HG03066 (cell line): ENCODE measurements at regions not wholly inside any gene's neighbourhood (a gene's known extent, or its start where the extent isn't known, plus 50 kb on each side); places are given as distances from the start of the nearest gene placed in this dataset.
A peak's percentile ranks its signal among the peaks of the same experiment; 100 is the strongest.

Experiments
- ATAC-seq: cut with Tn5 transposase; IDR thresholded peaks from one replicate; pipeline ENCODE4 v1.9.1; 2021; ENCODE audit warnings: low read depth; ENCODE audit not compliant: unreplicated experiment

GRCh38 chr4:14708574-14708973, 293.7 kb upstream of the CPEB2 start:
- ATAC-seq = no peak

DNA sequence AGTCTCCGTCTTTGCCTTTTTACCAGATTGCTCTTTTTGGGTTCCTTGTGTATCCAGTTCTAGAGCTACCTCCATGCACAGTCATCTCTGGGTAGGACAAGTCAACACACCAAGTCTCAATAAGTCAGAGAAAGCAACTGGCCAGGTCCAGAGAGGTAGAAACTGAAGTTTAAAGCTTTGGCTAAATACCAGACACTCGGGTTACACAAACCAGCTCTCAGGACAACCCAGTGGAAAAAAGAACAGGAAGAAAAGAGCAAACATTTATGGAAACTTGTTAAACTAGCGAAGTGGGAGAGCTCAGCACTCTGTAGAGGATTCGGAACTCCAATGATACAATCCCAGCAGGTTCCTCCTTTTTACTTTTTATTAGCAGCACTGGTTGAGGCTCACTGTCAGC, 291.0 kb upstream of the CPEB2 start:
- no peak for ATAC-seq

DNA sequence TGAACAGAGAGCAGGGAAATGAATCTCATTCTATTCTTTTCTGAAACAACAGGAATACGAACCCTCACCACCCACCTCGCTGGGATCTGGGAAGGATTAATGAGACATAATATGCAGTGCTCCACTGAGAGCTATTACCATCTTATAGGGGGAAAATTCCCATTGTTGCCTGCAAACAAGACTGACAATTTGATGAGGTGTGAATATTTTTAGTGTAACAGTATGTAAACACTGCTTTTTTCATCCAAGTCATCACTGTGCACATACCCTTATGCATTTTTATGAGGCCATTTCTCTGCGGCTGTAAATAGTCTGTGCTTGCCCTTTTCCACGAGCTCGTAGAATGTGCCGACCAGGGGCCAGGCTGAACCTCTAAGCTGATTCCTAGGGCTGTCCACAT, 285.6 kb upstream of the CPEB2 start:
- ATAC-seq = no peak

- no peak for ATAC-seq
Observed at GRCh38 chr4:14719053-14719452, 283.2 kb upstream of the CPEB2 start.

DNA sequence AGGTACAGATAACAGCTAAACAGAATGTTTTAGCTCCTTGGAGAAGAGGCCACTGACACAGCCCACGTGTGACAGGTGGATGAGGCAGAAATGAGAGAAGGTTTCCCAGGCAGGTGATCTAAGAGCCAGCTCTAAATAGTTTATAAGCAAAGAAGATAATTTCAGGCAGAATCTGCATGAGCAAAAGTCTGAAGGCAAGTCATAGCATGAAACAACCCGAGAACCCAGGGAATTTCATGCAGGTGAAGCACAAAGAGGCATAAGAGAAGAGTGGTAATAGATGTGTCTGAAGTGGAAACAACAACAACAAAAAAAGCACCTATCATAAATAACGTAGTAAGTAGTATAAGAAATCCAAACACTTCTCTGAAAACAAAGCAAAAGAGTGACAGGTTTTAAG, 275.8 kb upstream of the CPEB2 start:
- ATAC-seq = no peak

DNA sequence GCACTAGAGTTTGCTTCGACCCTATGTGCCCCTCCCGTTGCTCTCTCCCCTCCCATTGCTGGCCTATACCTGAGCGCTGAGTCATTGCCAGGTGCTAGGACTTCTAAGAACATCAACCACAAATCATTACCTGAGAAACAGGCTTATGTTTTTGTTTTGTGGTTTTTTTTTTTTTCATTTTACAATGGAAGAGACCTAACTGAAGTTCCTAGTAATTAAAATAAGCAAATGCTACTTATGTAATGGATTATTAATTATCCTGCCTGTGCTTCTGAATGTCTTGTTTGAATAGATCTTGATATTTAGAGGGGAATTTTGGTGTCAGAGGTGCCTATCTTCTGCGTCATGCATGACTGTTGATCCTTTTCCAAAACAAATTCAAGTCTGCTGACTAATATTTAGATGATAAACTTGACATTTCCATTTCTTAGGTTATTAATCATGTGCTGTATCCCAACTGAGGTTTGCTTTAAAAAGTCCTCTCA, 275.4 kb upstream of the CPEB2 start:
- no peak for ATAC-seq

- ATAC-seq = no peak
Observed at GRCh38 chr4:14729282-14730000, 272.8 kb upstream of the CPEB2 start.

GRCh38 chr4:14742054-14742453, 260.2 kb upstream of the CPEB2 start:
- no peak for ATAC-seq

- no peak for ATAC-seq
Observed at GRCh38 chr4:14743172-14743571, 259.1 kb upstream of the CPEB2 start.

DNA sequence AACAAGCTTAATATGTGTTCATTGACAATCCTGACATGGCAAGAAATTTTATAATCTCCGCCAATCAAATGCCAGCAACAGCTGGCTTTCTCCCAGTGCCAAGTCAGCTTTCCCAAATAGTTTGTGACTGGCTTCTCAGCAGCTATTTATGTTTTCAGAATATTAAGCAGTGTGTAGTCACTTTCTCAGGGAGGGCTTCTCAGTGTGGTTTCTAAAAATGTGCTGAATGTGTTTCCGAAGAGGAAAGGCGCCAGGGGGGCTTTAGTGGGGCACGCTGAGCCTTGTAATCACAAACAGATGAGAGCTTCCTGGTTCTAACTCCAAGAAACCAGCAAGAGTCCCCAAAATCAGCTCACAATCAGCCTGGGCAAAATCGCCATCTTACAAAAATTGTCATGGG, 258.7 kb upstream of the CPEB2 start:
- no peak for ATAC-seq

- ATAC-seq = no peak
Observed at GRCh38 chr4:14744346-14744745, 257.9 kb upstream of the CPEB2 start.

DNA sequence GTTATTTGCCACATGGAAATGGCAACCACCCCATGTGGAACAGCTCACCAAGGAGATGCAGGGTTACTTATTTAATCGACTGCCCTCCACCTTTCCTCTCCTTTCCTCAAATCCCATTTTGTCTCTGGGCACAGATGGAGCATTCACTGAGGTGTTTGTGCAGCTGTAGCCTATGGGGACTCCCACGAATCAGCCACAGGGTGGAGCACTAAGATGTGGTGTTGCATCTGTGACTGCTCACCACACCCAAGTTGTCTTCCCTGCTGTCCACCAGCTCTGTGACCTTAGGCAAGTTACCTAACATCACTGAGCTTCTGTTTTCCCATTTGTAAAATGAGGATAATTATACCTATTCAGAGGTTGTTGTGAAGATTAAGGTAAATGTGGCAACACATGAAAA, 252.4 kb upstream of the CPEB2 start:
- ATAC-seq = no peak

GRCh38 chr4:14752341-14753046, 249.8 kb upstream of the CPEB2 start:
- ATAC-seq = no peak

DNA sequence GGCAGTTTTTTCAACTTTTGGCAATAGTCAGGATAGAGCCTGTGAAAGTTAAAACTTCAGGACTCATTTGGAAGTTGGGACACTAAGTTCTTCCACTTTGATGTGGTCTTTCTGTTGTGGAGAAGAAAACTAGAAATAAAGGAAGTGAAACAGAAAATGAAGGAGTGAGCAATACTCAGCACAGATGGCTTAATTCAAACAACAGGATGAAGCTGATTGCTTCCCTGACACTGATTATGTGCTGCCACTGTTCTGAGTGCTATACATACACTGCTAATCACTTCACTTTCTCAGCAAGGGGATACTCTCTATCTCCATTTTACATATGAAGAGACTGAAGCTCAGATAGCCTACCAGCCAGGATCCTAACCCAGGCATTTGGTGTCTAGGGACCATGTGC, 235.1 kb upstream of the CPEB2 start:
- no peak for ATAC-seq

DNA sequence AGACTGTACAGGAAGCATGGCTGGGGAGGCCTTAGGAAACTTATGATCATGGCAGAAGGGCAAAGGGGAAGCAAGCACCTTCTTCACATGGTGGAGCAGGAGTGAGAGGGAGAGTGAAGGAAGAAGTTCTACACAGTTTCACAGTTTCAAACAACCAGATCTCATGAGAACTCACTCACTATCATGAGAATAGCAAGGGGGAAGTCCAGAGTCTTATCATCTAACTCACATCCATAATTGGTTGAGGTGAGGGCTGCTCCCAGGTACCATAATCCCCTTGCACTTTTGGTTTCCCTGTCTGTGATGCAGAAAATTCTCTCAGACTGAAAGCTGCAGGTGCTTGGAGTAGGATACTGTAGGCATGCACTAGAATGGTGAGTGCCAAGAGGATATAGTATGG, 233.8 kb upstream of the CPEB2 start:
- ATAC-seq = no peak

- no peak for ATAC-seq
Observed at GRCh38 chr4:14769993-14770392, 232.3 kb upstream of the CPEB2 start.

GRCh38 chr4:14771094-14771493, 231.2 kb upstream of the CPEB2 start:
- ATAC-seq = no peak

GRCh38 chr4:14771504-14772175, 230.6 kb upstream of the CPEB2 start:
- ATAC-seq = no peak

- no peak for ATAC-seq
Observed at GRCh38 chr4:14772388-14772787, 229.9 kb upstream of the CPEB2 start.

DNA sequence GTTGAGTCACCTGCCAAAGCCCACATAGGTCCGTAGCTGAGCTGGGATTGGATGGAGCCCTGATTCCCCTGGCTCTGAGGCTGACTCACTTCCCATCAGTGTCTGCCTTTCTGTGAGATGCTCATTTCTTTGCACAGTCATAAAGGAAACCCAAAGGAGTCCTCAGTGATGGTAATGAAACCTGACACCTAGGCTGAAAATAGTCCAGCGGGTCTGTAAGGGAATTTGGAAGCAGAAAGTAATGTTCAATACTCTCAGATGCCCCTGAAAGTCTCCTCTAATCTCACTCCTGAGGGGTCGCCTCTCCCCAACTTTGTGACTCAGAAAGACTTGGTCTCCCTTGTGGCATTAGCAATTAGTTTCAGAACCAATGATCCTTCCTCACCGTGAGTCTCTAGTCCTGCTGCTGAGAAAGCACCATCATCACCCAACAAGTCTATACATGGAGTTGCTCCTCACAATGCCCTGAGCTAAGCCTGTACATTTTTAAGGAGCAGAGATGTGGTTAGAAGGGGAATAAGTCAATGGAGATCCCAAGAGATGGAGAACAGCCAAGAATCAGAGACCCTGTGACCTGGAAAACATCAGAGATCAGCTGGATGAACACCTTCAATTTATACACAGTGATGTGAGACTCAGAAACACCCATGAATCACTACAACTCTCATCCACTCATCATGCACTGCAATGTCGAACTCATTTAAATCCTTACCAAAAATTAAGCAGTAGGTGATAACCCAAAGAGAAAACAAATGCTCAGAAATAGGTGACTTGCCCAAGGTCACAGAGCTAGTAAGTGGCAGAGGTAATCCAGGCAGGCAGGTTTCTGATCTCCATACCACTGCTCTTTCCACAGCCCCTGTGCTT, 219.0 kb upstream of the CPEB2 start:
- ATAC-seq = peak; percentile 87

DNA sequence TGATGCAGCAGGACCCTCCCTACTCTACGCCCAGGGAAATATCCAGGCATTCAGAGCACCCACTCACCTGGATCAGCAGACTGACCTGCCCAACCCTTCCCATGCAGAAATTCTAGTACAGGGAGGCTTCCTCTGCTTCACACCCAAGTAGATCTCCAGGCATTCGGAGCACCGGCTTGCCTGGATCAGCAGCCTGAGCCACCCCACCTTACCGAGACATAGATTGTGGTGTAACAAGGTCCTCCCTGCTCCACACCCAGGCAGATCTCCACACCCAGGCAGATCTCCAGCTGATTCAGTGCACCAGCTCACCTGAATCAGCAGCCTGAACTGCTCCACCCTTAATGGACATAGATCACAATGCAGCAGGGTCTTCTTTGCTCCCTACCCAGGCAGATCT, 215.1 kb upstream of the CPEB2 start:
- ATAC-seq = no peak
